HEK293 (cell line): ENCODE measurements at regions not wholly inside any gene's neighbourhood (a gene's known extent, or its start where the extent isn't known, plus 50 kb on each side); places are given as distances from the start of the nearest gene placed in this dataset.

Experiments
- CTCF ChIA-PET: fragments of 350-600 bp; formaldehyde crosslinking; extraction: SDS; loops from one replicate; lab custom pipeline; 2021; ENCODE audit warnings: antibody characterized with exemption; lab: Yijun Ruan, JAX
- POLR2A ChIA-PET: fragments of 300-600 bp; formaldehyde crosslinking; extraction: SDS; loops from one replicate; lab custom pipeline; 2020; ENCODE audit warnings: antibody characterized with exemption, inconsistent platforms; lab: Yijun Ruan, JAX
- H3K27ac ChIP-seq: fragments of 200-500 bp; sonication (Bioruptor generic); 2 replicates; pipeline ENCODE4 v1.5.1; 2014; ENCODE audit warnings: low read depth, low read length, control low read depth, inconsistent platforms; ENCODE audit errors: extremely low read depth
- H3K36me3 ChIP-seq, 2 experiments: fragments of 200-500 bp in 1 of 2; sonication (Bioruptor generic) in 1 of 2; 1 replicate in 1 of 2; 2 replicates in 1 of 2; pipeline ENCODE4 v1.5.1; 2014 to 2017; ENCODE audit warnings: inconsistent platforms in 2 of 2, low read length in 2 of 2; ENCODE audit not compliant: control insufficient read depth in 2 of 2, insufficient read depth in 1 of 2
- H3K4me1 ChIP-seq: fragments of 200-500 bp; sonication (Bioruptor generic); 2 replicates; pipeline ENCODE4 v1.5.1; 2014; ENCODE audit warnings: mild to moderate bottlenecking, low read length, inconsistent platforms; ENCODE audit not compliant: control insufficient read depth, insufficient read depth
- H3K4me3 ChIP-seq: 2 replicates; pipeline ENCODE4 v1.5.1; 2011; ENCODE audit warnings: low read depth, mild to moderate bottlenecking, control low read depth, low read length, moderate library complexity
- H3K9me3 ChIP-seq: fragments of 200-500 bp; sonication (Bioruptor generic); 2 replicates; pipeline ENCODE4 v1.5.1; 2014; ENCODE audit warnings: low read depth, low read length, inconsistent platforms; ENCODE audit not compliant: control insufficient read depth, insufficient read depth
- AEBP2 ChIP-seq: fragments of 450-650 bp; formaldehyde crosslinking; IDR thresholded peaks from 2 replicates; pipeline ENCODE4 v1.5.1; 2016; ENCODE audit warnings: missing biosample characterization, missing genetic modification characterization, borderline replicate concordance
- BCL11A ChIP-seq: fragments of 450-650 bp; formaldehyde crosslinking; IDR thresholded peaks from 2 replicates; pipeline ENCODE4 v1.5.1; 2016; ENCODE audit warnings: low read depth, missing biosample characterization, missing genetic modification characterization
- GLI4 ChIP-seq: fragments of 450-650 bp; formaldehyde crosslinking; IDR thresholded peaks from 2 replicates; pipeline ENCODE4 v1.5.1; 2016; ENCODE audit warnings: missing biosample characterization, missing genetic modification characterization
- GLIS2 ChIP-seq: fragments of 450-650 bp; formaldehyde crosslinking; IDR thresholded peaks from 2 replicates; pipeline ENCODE4 v1.5.1; 2016; ENCODE audit warnings: missing biosample characterization, missing genetic modification characterization
- HIC1 ChIP-seq: fragments of 450-650 bp; formaldehyde crosslinking; IDR thresholded peaks from 2 replicates; pipeline ENCODE4 v1.5.1; 2016; ENCODE audit warnings: missing biosample characterization, missing genetic modification characterization
- KLF16 ChIP-seq: fragments of 450-650 bp; formaldehyde crosslinking; IDR thresholded peaks from 2 replicates; pipeline ENCODE4 v1.5.1; 2017; ENCODE audit warnings: missing biosample characterization, missing genetic modification characterization
- KLF17 ChIP-seq: fragments of 450-650 bp; formaldehyde crosslinking; IDR thresholded peaks from 2 replicates; pipeline ENCODE4 v1.5.1; 2016; ENCODE audit warnings: missing biosample characterization, missing genetic modification characterization
- SP2 ChIP-seq: fragments of 450-650 bp; formaldehyde crosslinking; IDR thresholded peaks from 2 replicates; pipeline ENCODE4 v1.5.1; 2016; ENCODE audit warnings: missing biosample characterization, missing genetic modification characterization
- SP7 ChIP-seq: fragments of 450-650 bp; formaldehyde crosslinking; IDR thresholded peaks from 2 replicates; pipeline ENCODE4 v1.5.1; 2016; ENCODE audit warnings: missing biosample characterization, missing genetic modification characterization
- YY2 ChIP-seq: fragments of 450-650 bp; formaldehyde crosslinking; IDR thresholded peaks from 2 replicates; pipeline ENCODE4 v1.5.1; 2016; ENCODE audit warnings: missing biosample characterization, missing genetic modification characterization
- ZNF146 ChIP-seq: fragments of 450-650 bp; formaldehyde crosslinking; IDR thresholded peaks from 2 replicates; pipeline ENCODE4 v1.5.1; 2016; ENCODE audit warnings: missing biosample characterization, missing genetic modification characterization
- ZNF148 ChIP-seq: fragments of 450-650 bp; formaldehyde crosslinking; IDR thresholded peaks from 2 replicates; pipeline ENCODE4 v1.5.0; 2017; ENCODE audit warnings: missing biosample characterization, missing genetic modification characterization, borderline replicate concordance
- ZNF157 ChIP-seq: fragments of 450-650 bp; formaldehyde crosslinking; IDR thresholded peaks from 2 replicates; pipeline ENCODE4 v1.5.1; 2016; ENCODE audit warnings: missing biosample characterization, missing genetic modification characterization
- ZNF16 ChIP-seq: fragments of 450-650 bp; formaldehyde crosslinking; IDR thresholded peaks from 2 replicates; pipeline ENCODE4 v1.5.1; 2016; ENCODE audit warnings: low read depth, missing biosample characterization, missing genetic modification characterization
- ZNF26 ChIP-seq: fragments of 450-650 bp; formaldehyde crosslinking; IDR thresholded peaks from 2 replicates; pipeline ENCODE4 v1.5.1; 2016; ENCODE audit warnings: missing biosample characterization, missing genetic modification characterization
- ZNF302 ChIP-seq: fragments of 450-650 bp; formaldehyde crosslinking; IDR thresholded peaks from 2 replicates; pipeline ENCODE4 v1.5.1; 2016; ENCODE audit warnings: missing biosample characterization, missing genetic modification characterization, low read depth
- ZNF362 ChIP-seq: fragments of 450-650 bp; formaldehyde crosslinking; IDR thresholded peaks from 2 replicates; pipeline ENCODE4 v1.5.1; 2016; ENCODE audit warnings: missing biosample characterization, missing genetic modification characterization
- ZNF37A ChIP-seq: fragments of 450-650 bp; IDR thresholded peaks from 2 replicates; pipeline ENCODE4 v1.5.1; 2018; ENCODE audit warnings: missing biosample characterization, missing genetic modification characterization
- ZNF394 ChIP-seq: fragments of 450-650 bp; formaldehyde crosslinking; IDR thresholded peaks from 2 replicates; pipeline ENCODE4 v1.5.1; 2016; ENCODE audit warnings: missing biosample characterization, missing genetic modification characterization, mild to moderate bottlenecking, moderate library complexity, borderline replicate concordance
- ZNF404 ChIP-seq: fragments of 450-650 bp; formaldehyde crosslinking; IDR thresholded peaks from 2 replicates; pipeline ENCODE4 v1.5.1; 2017; ENCODE audit warnings: missing biosample characterization, missing genetic modification characterization
- ZNF433 ChIP-seq: fragments of 450-650 bp; formaldehyde crosslinking; IDR thresholded peaks from 2 replicates; pipeline ENCODE4 v1.5.1; 2016; ENCODE audit warnings: missing biosample characterization, missing genetic modification characterization, low read depth
- ZNF513 ChIP-seq: fragments of 450-650 bp; IDR thresholded peaks from 2 replicates; pipeline ENCODE4 v1.5.1; 2018; ENCODE audit warnings: missing biosample characterization, missing genetic modification characterization
- ZNF561 ChIP-seq: fragments of 450-650 bp; IDR thresholded peaks from 2 replicates; pipeline ENCODE4 v1.5.1; 2018; ENCODE audit warnings: missing biosample characterization, missing genetic modification characterization, borderline replicate concordance
- ZSCAN23 ChIP-seq: fragments of 450-650 bp; formaldehyde crosslinking; IDR thresholded peaks from 2 replicates; pipeline ENCODE4 v1.5.1; 2016; ENCODE audit warnings: missing biosample characterization, missing genetic modification characterization

- Histone ChIP-seq H3K9me3 (no peaks in the 10 kb centered on the region), H3K27ac (no peak overlapping the region), H3K4me3 (no peak overlapping the region), H3K4me1 (no peaks in the 10 kb centered on the region), H3K36me3 (no peaks in the 10 kb centered on the region)
- CTCF ChIA-PET, result no interaction called here
- POLR2A ChIA-PET, result no interaction called here
- TF ChIP-seq AEBP2 (tag by site-specific recombination) (no peak), ZNF157 (no peak), ZNF302 (tag by site-specific recombination) (no peak), SP7 (tag by site-specific recombination) (no peak)
Measured at GRCh38 chr13:110984798-110985197, 69.9 kb upstream of the ANKRD10 start.

GRCh38 chr13:110984381-110984780 is 69.5 kb upstream of the ANKRD10 start:
- ChIA-PET CTCF (no interaction called here), POLR2A (no interaction called here)
- TF ChIP-seq GLI4 (tag by site-specific recombination) (no peak), ZNF146 (no peak), ZSCAN23 (no peak), HIC1 (no peak), ZNF362 (no peak), ZNF404 (tag by site-specific recombination) (no peak), ZNF561 (no peak), KLF16 (tag by site-specific recombination) (no peak), SP2 (no peak), BCL11A (no peak), YY2 (no peak), KLF17 (tag by site-specific recombination) (no peak), ZNF37A (tag by site-specific recombination) (no peak), ZNF394 (tag by site-specific recombination) (no peak), GLIS2 (no peak), ZNF148 (tag by site-specific recombination) (no peak), ZNF513 (no peak), ZNF16 (no peak), ZNF433 (tag by site-specific recombination) (no peak), ZNF26 (no peak)

More at GRCh38 chr13:110984381-110984780, 69.5 kb upstream of the ANKRD10 start:
- H3K36me3 ChIP-seq, result no peaks in the 10 kb centered on the region
- H3K9me3 ChIP-seq, result no peaks in the 10 kb centered on the region
- no peak overlapping the region for H3K27ac ChIP-seq
- H3K4me1 ChIP-seq, result no peaks in the 10 kb centered on the region
- no peak overlapping the region for H3K4me3 ChIP-seq
